H4 (cell line): ENCODE measurements at regions not wholly inside any gene's neighbourhood (a gene's known extent, or its start where the extent isn't known, plus 50 kb on each side); places are given as distances from the start of the nearest gene placed in this dataset.
"Not testable (repeated sequence)": the region's sequence is repeated elsewhere in the genome, so short reads cannot be mapped to it uniquely, and the experiment has no call there.

Experiments used
- DNase-seq: peaks from one replicate; pipeline ENCODE4 v3.0.0-alpha.2; 2015; ENCODE audit warnings: low spot score

- DNase-seq, result no peak
Measured at GRCh38 chr5:14944350-14944739, 72.8 kb upstream of the ANKH start.

GRCh38 chr5:14942212-14942611 is 70.6 kb upstream of the ANKH start:
- no peak for DNase-seq

- no peak for DNase-seq
Measured at GRCh38 chr5:14937254-14937653, 65.7 kb upstream of the ANKH start.

- DNase-seq, result no peak
Measured at GRCh38 chr5:14936588-14936987, 65.0 kb upstream of the ANKH start.

- no peak for DNase-seq
Measured at GRCh38 chr5:14935341-14935740, 63.8 kb upstream of the ANKH start.

GRCh38 chr5:14932902-14933469 is 61.4 kb upstream of the ANKH start:
- no peak for DNase-seq

- DNase-seq, result no peak
Measured at GRCh38 chr5:14930486-14930885, 58.9 kb upstream of the ANKH start.

GRCh38 chr5:14929293-14930065 is 57.9 kb upstream of the ANKH start:
- DNase-seq, result no peak

- DNase-seq, result no peak
Measured at GRCh38 chr5:14928661-14929060, 57.1 kb upstream of the ANKH start.

GRCh38 chr5:14925326-14925725 is 53.7 kb upstream of the ANKH start:
- DNase-seq, result no peak

- not testable (repeated sequence) for DNase-seq
Measured at GRCh38 chr5:14922952-14923351, 51.4 kb upstream of the ANKH start.

- DNase-seq, result no peak
Measured at GRCh38 chr5:14922456-14922855, 50.9 kb upstream of the ANKH start.
